Islet precursor cell (in vitro differentiated cells): ENCODE measurements at regions not wholly inside any gene's neighbourhood (a gene's known extent, or its start where the extent isn't known, plus 50 kb on each side); places are given as distances from the start of the nearest gene placed in this dataset.

Source experiments
- DNase-seq: peaks from one replicate; pipeline ENCODE4 v3.0.0-alpha.2; 2018

DNA sequence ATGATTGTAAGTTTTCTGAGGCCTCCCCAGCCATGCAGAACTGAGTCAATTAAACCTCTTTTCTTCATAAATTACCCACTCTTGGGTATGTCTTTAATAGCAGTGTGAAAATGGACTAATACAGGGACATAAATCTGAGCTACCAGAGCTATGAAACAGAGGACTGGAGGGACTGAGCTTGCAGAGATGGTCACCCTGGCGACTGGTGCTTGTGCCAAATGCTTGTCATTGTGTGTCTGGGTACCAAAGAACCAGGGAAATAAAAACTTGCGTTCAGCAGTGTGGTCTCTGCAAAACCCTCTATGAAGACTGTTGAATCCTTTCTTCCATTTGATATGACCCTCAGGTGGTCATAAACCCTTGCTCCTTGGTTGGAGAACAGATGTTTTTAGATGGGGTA lies 105.1 kb upstream of the PRL start:
- DNase-seq, result no peak

GRCh38 chr6:22409486-22409885 lies 112.7 kb upstream of the PRL start:
- DNase-seq, result no peak

DNA sequence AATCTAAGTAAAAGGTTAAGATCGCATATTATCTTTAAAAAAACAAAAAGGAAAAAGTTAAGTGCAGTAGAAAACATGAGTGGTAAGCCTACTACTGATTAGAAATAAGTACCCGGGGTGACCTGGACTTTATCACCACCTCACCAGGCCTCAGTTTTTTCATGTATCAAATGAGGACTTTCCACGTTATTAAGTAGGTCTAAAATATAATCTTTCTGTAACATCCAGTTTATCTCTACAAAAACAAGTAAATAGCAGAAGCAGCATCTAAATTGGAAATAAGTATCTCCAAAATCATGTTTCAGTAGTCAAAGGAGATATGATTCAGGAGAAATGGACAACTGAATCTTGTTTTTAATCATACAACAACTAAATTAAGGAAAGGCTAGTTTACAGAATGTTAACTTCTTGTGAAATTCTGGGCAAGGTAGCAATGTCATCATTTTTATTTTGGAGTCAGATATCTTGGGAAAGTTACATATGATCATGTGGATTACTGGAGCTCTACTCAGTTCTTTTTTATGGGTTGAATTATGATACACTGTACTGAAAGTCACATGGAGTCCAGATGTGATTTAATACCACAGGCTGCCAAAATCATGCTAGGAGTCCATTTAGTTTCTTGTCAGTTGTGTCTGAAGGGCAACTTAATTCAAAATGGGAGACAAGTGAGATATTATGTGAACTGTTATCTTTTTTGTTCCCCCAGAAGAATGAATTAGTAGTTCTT lies 114.7 kb upstream of the PRL start:
- no peak for DNase-seq

DNA sequence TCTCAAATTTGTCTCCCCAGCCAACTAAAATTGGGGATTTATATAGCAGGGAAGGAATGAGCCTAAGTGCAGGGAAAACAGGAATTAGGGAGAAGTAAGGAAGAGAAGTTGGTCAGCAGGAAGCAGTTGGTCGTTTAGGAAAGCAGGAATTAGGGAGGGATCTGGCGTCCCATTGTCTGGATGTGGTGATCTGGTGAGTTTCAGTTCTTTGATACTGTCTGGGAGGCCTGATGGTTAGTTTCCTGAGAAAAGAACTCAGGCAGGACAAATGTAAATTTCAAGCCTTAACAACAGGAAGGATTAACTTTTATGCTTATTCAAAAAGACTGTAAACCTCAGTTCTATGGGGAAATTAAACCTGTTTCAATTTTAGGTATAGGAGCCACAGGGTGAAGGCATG lies 116.2 kb upstream of the PRL start:
- DNase-seq, result no peak

DNA sequence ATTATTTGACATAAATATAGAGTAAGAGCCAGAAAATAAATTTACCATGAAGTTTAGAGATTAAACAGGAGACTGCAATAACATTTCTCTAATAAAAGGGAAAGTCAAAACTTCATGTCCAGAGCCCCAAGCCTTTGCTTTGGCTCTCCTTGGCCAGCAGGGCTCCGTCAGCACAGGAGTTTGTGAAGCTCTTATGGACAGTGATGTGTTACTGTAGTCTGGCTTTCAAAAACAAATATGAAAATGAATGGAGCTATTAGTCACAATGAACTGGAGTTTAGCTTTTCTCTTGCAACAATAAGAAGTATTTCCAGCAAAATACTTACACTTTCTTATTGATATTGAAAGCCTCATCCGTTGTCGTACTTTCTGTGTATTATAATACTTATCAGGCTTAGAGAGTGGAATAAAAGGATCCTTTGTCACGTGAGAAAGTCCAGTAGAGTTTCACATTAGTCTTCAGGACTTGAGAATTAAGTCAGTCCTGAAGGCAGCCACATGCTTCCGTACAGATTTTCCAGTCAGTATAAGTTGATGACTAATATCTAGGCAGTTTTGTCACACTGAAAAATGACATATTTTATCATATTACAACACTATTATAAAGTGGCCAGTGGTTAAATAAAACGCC lies 117.0 kb upstream of the PRL start:
- DNase-seq, result no peak

- no peak for DNase-seq
These were observed 121.9 kb upstream of the PRL start for GRCh38 chr6:22418714-22419113.

GRCh38 chr6:22421198-22421597 lies 124.4 kb upstream of the PRL start:
- DNase-seq, result no peak

DNA sequence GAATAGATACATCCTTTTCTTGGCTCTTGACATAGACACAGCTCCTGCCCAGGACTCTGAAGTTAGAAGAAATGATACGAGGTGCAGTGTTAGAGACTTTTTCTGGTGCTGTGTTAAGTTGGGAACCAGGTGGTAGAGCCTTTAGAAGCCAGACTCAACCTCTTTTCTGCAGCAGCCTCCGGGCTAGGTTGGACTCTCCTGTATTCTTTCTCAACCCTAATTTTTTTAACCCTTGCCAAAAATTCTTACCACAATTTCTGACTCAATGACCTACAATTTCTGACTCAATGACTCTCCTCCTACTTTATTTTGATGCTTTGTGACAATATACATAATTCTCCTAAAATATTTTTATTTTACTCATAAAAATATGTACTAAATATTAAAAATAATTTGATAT lies 127.4 kb upstream of the PRL start:
- no peak for DNase-seq

DNA sequence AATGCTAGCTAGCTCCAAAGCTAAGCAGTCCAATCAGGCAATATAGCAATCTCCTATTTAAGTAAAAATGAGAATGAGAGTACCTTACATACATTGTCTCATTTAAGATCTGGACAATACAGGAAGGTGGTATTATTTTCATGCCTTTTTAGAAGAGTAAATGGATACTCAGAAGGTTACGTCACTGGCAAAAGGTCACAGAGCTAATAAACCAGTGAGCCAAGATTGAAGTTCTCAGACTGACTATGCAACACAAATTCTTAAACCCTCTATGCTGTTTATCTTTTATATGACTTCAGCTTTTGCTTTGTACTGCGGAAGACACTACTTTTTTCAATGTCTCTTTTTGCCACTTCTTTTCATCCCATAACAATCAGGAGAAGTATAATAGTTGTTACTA lies 135.2 kb upstream of the PRL start:
- DNase-seq, result no peak

DNA sequence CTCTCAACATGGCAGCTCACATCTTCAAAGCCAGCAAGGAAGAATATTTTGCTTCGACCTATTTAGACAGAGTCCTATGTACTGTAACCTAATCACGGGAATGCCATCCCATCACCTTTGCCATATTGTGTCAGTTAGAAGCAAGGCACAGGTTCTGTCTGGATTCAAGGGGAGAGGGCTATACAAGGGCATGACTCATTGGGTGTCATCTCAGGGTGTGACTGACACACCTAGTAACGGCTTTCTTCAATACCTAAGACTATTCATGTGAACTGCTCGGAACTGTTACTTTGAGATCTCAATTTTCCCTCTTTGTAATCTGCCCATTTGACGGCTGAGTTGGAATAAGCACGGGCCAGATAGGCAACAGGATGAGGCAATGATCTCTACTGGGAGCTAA lies 135.6 kb upstream of the HDGFL1 start:
- DNase-seq, result no peak

GRCh38 chr6:22435151-22435550 lies 134.2 kb upstream of the HDGFL1 start:
- DNase-seq, result no peak

DNA sequence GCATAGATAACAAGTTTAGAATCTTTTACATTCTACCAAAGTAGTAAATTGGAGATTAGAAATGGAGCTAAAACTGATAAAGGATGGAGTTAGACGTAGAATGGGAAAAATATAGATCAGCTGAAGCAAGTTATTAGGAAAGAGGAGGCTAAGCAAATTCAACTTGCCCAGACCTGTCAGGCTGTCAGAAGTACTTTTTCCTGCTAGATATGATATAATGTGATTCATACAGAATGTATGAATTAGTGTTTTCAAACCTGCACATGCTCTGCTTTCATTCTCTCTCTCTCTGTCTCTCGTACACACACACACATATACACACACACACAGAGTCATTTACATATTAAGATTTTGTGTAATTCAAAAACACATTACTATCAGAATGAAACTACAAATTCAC lies 133.2 kb upstream of the HDGFL1 start:
- no peak for DNase-seq

DNA sequence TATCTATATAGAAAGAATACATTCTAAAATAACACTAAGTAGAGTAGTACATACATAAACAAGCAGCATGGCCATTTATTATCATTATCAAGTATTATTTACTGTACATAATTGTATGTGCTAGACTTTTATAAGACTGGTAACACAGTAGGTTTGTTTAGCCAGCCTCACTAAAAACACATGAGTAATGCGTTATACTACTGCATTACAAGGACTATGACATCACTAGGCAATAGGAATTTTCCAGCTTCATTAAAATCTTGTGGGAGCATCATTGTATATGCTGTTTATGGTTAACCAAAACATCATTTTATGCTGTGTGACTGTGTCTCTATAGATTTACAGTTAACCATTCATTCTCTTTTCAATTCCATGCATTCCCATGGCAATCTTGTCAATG lies 131.7 kb upstream of the HDGFL1 start:
- no peak for DNase-seq

DNA sequence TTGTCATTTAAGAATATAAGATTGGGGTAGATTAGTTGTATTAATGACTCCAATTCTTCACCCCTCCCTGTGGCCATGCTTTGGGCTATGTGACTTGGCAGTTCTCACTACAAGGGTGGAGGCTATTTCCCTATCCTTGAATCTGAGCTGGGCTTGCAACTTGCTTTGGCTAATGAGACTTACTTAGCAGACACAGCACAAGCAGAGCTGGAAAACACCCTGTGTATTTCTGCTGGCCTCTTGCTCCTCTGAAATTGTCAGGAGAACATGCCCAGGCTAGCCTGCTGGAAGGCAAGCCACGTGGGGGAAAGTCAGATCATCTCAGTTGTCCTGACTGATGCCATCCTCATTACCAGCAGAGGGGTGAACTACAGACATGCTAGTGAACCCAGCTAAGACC lies 126.5 kb upstream of the HDGFL1 start:
- DNase-seq, result no peak

GRCh38 chr6:22444330-22444729 lies 125.0 kb upstream of the HDGFL1 start:
- no peak for DNase-seq

DNA sequence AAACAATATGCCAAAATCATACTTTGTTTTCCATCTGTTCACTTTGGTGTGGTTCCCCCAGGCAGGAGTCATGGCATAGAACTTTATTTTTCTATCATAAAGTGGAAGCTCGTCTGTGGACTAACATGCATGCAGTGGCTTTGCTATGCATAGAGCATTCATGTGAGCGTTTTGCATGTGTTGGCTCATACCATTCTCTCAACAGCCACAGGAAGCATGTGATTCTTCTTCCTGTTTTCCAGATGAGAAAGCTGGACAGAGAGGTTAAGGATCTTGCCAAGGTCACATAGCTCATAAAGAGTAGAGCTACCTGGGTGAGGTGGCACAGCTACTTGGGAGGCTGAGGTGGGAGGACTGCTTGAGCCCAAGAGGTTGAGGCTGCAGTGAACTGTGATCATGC lies 123.4 kb upstream of the HDGFL1 start:
- DNase-seq, result no peak

DNA sequence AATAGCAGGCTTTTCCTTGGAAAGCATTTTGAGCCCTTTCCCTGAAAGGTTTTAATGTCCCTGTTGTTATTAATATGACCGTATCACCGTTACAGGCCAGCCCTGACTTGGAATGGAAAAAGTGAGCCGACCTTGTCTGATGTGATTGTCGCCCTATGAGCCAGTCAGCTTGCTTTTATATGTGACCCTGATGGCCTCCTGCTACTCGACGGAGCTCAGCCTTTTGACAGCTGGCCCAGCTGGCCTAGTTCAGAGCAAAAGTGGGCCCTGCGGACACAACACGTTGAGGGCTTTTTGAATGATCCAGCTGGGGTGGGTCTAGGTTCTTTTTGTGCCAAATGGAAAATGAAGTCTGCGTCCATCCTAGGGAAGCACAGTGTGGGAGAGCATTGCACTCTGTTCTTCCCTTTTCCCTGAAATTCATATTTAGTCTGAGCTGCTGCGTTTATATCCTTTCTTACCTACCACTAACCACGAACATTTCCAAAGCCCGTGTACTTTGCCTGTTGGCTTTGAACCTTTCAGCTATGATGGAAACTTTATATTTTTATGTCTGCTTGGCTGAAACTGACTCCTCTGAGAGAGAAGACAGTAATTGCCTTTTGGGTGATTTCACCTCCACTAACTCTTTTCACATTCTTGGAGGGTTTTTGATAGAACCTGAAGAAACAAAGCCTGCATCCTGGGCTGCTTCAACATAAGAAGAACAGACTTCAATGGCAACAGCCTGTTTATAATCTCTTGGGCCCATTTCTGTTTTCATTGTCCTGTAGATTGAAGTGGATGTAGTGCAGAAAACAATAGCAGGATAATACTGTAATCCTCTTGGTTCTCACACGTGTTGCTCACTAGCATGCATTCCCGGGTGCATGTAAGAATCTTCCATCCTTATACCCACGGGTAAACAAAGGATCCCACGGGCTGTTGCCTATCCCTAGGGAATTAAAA lies 121.8 kb upstream of the HDGFL1 start:
- DNase-seq, result no peak

- DNase-seq, result peak; percentile 60
These were observed 121.1 kb upstream of the HDGFL1 start for GRCh38 chr6:22448291-22448711.

- no peak for DNase-seq
These were observed 117.4 kb upstream of the HDGFL1 start for GRCh38 chr6:22451962-22452361.

GRCh38 chr6:22455378-22455777 lies 114.0 kb upstream of the HDGFL1 start:
- DNase-seq, result no peak

DNA sequence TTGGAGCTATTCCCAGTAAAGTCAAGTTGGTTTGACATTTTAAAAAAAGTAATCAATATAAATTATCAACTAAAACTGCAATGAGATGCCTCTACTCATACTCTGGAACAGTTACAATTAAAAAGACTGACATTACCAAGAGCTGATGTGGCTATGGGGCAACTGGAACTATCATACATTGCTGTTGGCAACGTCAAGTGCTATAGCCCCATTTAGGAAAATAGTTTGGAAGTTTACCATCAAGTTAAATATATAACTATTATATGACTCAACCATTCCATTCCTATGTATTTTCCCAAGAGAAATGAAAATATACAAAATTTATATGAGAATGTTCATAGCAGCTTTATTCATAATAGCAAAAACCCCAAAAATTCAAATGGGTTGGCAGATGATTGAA lies 111.4 kb upstream of the HDGFL1 start:
- DNase-seq, result no peak

GRCh38 chr6:22466665-22467245 lies 102.6 kb upstream of the HDGFL1 start:
- no peak for DNase-seq

- DNase-seq, result no peak
These were observed 101.7 kb upstream of the HDGFL1 start for GRCh38 chr6:22467645-22468044.
